ENCODE measurements at regions not wholly inside any gene's neighbourhood (a gene's known extent, or its start where the extent isn't known, plus 50 kb on each side); places are given as distances from the start of the nearest gene placed in this dataset.

DNA sequence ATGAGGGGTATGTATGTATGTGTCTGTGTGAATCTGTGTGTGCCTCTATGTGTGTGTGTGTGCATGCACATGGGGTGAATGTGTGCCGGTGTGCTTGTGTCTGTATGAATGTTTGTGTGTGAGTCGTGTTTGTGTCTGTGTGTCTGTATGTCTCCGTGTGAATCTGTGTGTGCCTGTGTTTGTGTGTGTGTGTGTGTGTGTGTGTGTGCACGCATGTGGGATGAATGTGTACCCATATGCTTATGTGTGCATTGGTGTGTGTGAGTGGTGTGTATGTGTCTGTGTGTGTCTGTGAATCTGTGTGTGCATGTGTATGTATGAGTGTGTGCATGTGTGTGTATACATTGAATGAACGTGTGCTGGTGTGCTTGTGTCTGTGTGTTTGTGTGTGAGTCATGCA is 88.9 kb downstream of the MATN1 start:
- TF ChIP-seq POLR2AphosphoS5 (IDR thresholded peaks at IDR 0.05), result no peak
- TF ChIP-seq, protein P1, sequence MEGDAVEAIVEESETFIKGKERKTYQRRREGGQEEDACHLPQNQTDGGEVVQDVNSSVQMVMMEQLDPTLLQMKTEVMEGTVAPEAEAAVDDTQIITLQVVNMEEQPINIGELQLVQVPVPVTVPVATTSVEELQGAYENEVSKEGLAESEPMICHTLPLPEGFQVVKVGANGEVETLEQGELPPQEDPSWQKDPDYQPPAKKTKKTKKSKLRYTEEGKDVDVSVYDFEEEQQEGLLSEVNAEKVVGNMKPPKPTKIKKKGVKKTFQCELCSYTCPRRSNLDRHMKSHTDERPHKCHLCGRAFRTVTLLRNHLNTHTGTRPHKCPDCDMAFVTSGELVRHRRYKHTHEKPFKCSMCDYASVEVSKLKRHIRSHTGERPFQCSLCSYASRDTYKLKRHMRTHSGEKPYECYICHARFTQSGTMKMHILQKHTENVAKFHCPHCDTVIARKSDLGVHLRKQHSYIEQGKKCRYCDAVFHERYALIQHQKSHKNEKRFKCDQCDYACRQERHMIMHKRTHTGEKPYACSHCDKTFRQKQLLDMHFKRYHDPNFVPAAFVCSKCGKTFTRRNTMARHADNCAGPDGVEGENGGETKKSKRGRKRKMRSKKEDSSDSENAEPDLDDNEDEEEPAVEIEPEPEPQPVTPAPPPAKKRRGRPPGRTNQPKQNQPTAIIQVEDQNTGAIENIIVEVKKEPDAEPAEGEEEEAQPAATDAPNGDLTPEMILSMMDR (IDR thresholded peaks at IDR 0.05), result no peak
